WTC11 (cell line): ENCODE measurements at regions not wholly inside any gene's neighbourhood (a gene's known extent, or its start where the extent isn't known, plus 50 kb on each side); places are given as distances from the start of the nearest gene placed in this dataset.

ENCODE experiments used
- ATAC-seq: fragments of 200-7000 bp; cut with Tn5 transposase; 2 replicates; pipeline ENCODE4 v1.10.0; 2021; ENCODE audit warnings: mild to moderate bottlenecking, moderate library complexity
- CTCF ChIA-PET: fragments of 300-600 bp; sonication (Branson Sonifier 250); formaldehyde crosslinking; loops from one replicate; lab custom pipeline; 2021; ENCODE audit warnings: antibody characterized with exemption; lab: Charles Lee
- POLR2A ChIA-PET: fragments of 350-600 bp; sonication (Branson Sonifier 250); formaldehyde crosslinking; loops from one replicate; lab custom pipeline; 2021; ENCODE audit warnings: antibody characterized with exemption; lab: Charles Lee
- DNase-seq: peaks from one replicate; pipeline ENCODE4 v3.0.0; 2021; ENCODE audit warnings: low spot score
- H3K27ac Mint-ChIP-seq: 2 replicates; pipeline ENCODE4 v1.8.0; 2021; ENCODE audit warnings: mixed read lengths
- H3K27me3 Mint-ChIP-seq: 2 replicates; pipeline ENCODE4 v1.8.0; 2021; ENCODE audit warnings: low read depth, mild to moderate bottlenecking, moderate library complexity, mixed read lengths
- H3K36me3 Mint-ChIP-seq: 2 replicates; pipeline ENCODE4 v1.8.0; 2021; ENCODE audit warnings: mixed read lengths
- H3K4me1 Mint-ChIP-seq: 2 replicates; pipeline ENCODE4 v1.8.0; 2022; ENCODE audit warnings: mixed read lengths
- H3K4me3 Mint-ChIP-seq: 2 replicates; pipeline ENCODE4 v1.8.0; 2021; ENCODE audit warnings: mild to moderate bottlenecking, moderate library complexity, mixed read lengths
- H3K9me3 Mint-ChIP-seq: 2 replicates; pipeline ENCODE4 v1.8.0; 2021; ENCODE audit warnings: mixed read lengths
- ELF4 ChIP-seq: sonication (generic); formaldehyde crosslinking; IDR thresholded peaks from 2 replicates; pipeline ENCODE4 v1.8.1; 2022; ENCODE audit warnings: low read depth, mild to moderate bottlenecking, moderate library complexity, missing genetic modification reagents
- FOXK1 ChIP-seq: sonication (generic); formaldehyde crosslinking; IDR thresholded peaks from 2 replicates; pipeline ENCODE4 v1.8.0; 2022; ENCODE audit warnings: mild to moderate bottlenecking, moderate library complexity, missing genetic modification reagents
- HMGA2 ChIP-seq: fragments of 250-450 bp; sonication (Bioruptor Pico); IDR thresholded peaks from 2 replicates; pipeline ENCODE4 v1.4.0; 2021; ENCODE audit warnings: mild to moderate bottlenecking, moderate library complexity
- JUN ChIP-seq: sonication (generic); formaldehyde crosslinking; IDR thresholded peaks from 2 replicates; pipeline ENCODE4 v1.8.0; 2023; ENCODE audit warnings: mild to moderate bottlenecking, missing genetic modification reagents
- SOX15 ChIP-seq: fragments of 250-450 bp; sonication (Bioruptor Pico); IDR thresholded peaks from 2 replicates; pipeline ENCODE4 v1.9.0; 2021; ENCODE audit warnings: mild to moderate bottlenecking
- SP1 ChIP-seq: sonication (generic); formaldehyde crosslinking; conservative IDR thresholded peaks from 2 replicates; pipeline ENCODE4 v1.8.1; 2022; ENCODE audit warnings: missing genetic modification reagents
- ZNF317 ChIP-seq: sonication (generic); formaldehyde crosslinking; IDR thresholded peaks from 2 replicates; pipeline ENCODE4 v1.8.1; 2023; ENCODE audit warnings: low read depth, mild to moderate bottlenecking, moderate library complexity, missing genetic modification reagents, borderline replicate concordance
- ZNF416 ChIP-seq: fragments of 250-450 bp; sonication (Bioruptor Pico); IDR thresholded peaks from 2 replicates; pipeline ENCODE4 v1.9.0; 2021; ENCODE audit warnings: mild to moderate bottlenecking, inconsistent platforms
- ZNF423 ChIP-seq: fragments of 250-450 bp; sonication (Bioruptor Pico); IDR thresholded peaks from 2 replicates; pipeline ENCODE4 v2.1.2; 2022; ENCODE audit warnings: mild to moderate bottlenecking, moderate library complexity
- TF ChIP-seq, protein P1 (sequence below): sonication (generic); formaldehyde crosslinking; IDR thresholded peaks from 2 replicates; pipeline ENCODE4 v1.8.0; 2023; ENCODE audit warnings: mild to moderate bottlenecking, missing genetic modification reagents
- TF ChIP-seq, protein P2 (sequence below): sonication (generic); formaldehyde crosslinking; conservative IDR thresholded peaks from 2 replicates; pipeline ENCODE4 v1.8.1; 2022; ENCODE audit warnings: mild to moderate bottlenecking, missing genetic modification reagents
- TF ChIP-seq, protein P3 (sequence below): sonication (generic); formaldehyde crosslinking; IDR thresholded peaks from 2 replicates; pipeline ENCODE4 v1.8.0; 2022; ENCODE audit warnings: mild to moderate bottlenecking, missing genetic modification reagents
- TF ChIP-seq, protein P4 (sequence below): fragments of 250-450 bp; sonication (Bioruptor Pico); IDR thresholded peaks from 2 replicates; pipeline ENCODE4 v1.9.0; 2021; ENCODE audit warnings: moderate library complexity, mild to moderate bottlenecking, inconsistent platforms, borderline replicate concordance
- TF ChIP-seq, protein P5 (sequence below): fragments of 250-450 bp; sonication (Bioruptor Pico); IDR thresholded peaks from 2 replicates; pipeline ENCODE4 v1.9.0; 2021; ENCODE audit warnings: mild to moderate bottlenecking, borderline replicate concordance
- TF ChIP-seq, protein P6 (sequence below): sonication (generic); formaldehyde crosslinking; IDR thresholded peaks from 2 replicates; pipeline ENCODE4 v1.8.1; 2022; ENCODE audit warnings: mild to moderate bottlenecking, moderate library complexity, missing genetic modification reagents
- TF ChIP-seq, protein P7 (sequence below): fragments of 250-450 bp; sonication (Bioruptor Pico); conservative IDR thresholded peaks from 2 replicates; pipeline ENCODE4 v1.9.0; 2021; ENCODE audit warnings: mild to moderate bottlenecking

DNA sequence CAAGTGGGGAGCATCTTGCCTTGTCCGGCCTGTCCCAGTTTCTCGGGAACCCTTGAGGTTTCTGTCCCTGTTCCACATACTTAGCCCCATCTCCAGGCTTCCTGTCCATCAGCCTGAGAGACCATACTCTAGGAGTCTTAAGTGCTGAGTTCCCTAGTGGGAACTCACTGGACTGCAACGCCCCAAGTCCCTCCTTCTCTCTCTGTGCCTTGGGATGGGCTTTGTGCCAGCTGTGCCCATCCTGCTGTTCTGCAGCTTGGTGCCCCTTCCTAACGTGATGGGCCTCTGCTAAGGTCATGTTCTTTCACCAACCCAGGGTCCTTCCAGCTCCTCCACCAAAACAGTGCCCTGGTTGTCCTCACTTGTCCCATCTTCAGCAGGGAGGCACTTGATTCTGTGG lies 222.3 kb upstream of the ANKRD55 start:
- POLR2A ChIA-PET = no interaction called here
- TF ChIP-seq HMGA2 (CRISPR knock-in tag) = no peak
- no peak overlapping the region for H3K27ac Mint-ChIP-seq
- H3K27me3 Mint-ChIP-seq = no peaks in the 10 kb centered on the region
- no peak overlapping the region for H3K4me3 Mint-ChIP-seq
- peaks cover 27% of the 10 kb centered on the region for H3K4me1 Mint-ChIP-seq
- H3K9me3 Mint-ChIP-seq = no peaks in the 10 kb centered on the region
- CTCF ChIA-PET = interaction anchor here (0.5 kb wide), 1 partner anchor 399 kb away, joined by 3 read pairs; no protein-coding TSS in a partner anchor
- ATAC-seq = no peak
- no peaks in the 10 kb centered on the region for H3K36me3 Mint-ChIP-seq
- DNase-seq = no peak

DNA sequence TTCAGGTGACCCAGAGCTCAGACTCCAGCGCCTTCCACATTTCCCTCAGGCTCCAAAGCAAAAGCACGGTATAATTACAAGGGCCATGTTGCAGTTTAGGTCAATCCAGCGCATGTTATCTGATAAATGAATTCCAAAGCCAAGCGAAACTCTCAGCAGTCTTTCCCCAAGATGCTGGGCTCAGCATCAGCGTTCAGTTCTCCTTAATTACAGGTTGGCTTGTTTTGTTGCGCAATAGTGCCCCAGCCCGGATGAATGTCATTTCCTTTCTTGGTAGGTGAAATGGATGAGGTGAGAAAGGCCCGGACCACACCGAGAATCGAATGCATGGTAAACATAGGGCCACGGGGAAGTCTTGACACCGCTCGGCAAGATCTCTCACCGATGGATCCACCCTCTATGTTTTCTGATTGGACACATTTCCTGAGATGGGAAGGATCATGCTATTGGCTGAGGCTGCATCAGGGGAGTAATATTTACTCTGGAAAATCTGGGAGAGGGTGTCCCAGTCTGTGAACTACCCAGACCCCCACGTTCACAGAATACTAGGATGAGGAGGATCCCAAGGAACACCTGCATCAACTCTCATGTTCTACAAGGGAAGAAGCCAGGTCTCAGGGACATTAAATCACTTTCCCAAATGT lies 221.2 kb upstream of the ANKRD55 start:
- CTCF ChIA-PET = no interaction called here
- H3K9me3 Mint-ChIP-seq = no peaks in the 10 kb centered on the region

More for the DNA sequence above, 221.2 kb upstream of the ANKRD55 start:
- Mint-ChIP-seq H3K36me3 (no peaks in the 10 kb centered on the region), H3K27ac (no peak overlapping the region), H3K27me3 (no peaks in the 10 kb centered on the region)
- ATAC-seq = no peak
- TF ChIP-seq, protein P1, sequence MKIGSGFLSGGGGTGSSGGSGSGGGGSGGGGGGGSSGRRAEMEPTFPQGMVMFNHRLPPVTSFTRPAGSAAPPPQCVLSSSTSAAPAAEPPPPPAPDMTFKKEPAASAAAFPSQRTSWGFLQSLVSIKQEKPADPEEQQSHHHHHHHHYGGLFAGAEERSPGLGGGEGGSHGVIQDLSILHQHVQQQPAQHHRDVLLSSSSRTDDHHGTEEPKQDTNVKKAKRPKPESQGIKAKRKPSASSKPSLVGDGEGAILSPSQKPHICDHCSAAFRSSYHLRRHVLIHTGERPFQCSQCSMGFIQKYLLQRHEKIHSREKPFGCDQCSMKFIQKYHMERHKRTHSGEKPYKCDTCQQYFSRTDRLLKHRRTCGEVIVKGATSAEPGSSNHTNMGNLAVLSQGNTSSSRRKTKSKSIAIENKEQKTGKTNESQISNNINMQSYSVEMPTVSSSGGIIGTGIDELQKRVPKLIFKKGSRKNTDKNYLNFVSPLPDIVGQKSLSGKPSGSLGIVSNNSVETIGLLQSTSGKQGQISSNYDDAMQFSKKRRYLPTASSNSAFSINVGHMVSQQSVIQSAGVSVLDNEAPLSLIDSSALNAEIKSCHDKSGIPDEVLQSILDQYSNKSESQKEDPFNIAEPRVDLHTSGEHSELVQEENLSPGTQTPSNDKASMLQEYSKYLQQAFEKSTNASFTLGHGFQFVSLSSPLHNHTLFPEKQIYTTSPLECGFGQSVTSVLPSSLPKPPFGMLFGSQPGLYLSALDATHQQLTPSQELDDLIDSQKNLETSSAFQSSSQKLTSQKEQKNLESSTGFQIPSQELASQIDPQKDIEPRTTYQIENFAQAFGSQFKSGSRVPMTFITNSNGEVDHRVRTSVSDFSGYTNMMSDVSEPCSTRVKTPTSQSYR = no peak
- TF ChIP-seq ELF4 (CRISPR knock-in tag) (no peak), ZNF423 (CRISPR knock-in tag) (no peak), FOXK1 (CRISPR knock-in tag) (no peak), SP1 (CRISPR knock-in tag) (no peak), JUN (CRISPR knock-in tag) (no peak), SOX15 (CRISPR knock-in tag) (no peak), ZNF416 (no peak), ZNF317 (CRISPR knock-in tag) (no peak)
- TF ChIP-seq, protein P2, sequence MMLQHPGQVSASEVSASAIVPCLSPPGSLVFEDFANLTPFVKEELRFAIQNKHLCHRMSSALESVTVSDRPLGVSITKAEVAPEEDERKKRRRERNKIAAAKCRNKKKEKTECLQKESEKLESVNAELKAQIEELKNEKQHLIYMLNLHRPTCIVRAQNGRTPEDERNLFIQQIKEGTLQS (CRISPR knock-in tag) = no peak
- TF ChIP-seq, protein P3, sequence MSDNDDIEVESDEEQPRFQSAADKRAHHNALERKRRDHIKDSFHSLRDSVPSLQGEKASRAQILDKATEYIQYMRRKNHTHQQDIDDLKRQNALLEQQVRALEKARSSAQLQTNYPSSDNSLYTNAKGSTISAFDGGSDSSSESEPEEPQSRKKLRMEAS (CRISPR knock-in tag) = no peak
- TF ChIP-seq, protein P4, sequence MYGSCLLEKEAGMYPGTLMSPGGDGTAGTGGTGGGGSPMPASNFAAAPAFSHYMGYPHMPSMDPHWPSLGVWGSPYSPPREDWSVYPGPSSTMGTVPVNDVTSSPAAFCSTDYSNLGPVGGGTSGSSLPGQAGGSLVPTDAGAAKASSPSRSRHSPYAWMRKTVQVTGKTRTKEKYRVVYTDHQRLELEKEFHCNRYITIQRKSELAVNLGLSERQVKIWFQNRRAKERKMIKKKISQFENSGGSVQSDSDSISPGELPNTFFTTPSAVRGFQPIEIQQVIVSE (CRISPR knock-in tag) = no peak
- TF ChIP-seq, protein P5, sequence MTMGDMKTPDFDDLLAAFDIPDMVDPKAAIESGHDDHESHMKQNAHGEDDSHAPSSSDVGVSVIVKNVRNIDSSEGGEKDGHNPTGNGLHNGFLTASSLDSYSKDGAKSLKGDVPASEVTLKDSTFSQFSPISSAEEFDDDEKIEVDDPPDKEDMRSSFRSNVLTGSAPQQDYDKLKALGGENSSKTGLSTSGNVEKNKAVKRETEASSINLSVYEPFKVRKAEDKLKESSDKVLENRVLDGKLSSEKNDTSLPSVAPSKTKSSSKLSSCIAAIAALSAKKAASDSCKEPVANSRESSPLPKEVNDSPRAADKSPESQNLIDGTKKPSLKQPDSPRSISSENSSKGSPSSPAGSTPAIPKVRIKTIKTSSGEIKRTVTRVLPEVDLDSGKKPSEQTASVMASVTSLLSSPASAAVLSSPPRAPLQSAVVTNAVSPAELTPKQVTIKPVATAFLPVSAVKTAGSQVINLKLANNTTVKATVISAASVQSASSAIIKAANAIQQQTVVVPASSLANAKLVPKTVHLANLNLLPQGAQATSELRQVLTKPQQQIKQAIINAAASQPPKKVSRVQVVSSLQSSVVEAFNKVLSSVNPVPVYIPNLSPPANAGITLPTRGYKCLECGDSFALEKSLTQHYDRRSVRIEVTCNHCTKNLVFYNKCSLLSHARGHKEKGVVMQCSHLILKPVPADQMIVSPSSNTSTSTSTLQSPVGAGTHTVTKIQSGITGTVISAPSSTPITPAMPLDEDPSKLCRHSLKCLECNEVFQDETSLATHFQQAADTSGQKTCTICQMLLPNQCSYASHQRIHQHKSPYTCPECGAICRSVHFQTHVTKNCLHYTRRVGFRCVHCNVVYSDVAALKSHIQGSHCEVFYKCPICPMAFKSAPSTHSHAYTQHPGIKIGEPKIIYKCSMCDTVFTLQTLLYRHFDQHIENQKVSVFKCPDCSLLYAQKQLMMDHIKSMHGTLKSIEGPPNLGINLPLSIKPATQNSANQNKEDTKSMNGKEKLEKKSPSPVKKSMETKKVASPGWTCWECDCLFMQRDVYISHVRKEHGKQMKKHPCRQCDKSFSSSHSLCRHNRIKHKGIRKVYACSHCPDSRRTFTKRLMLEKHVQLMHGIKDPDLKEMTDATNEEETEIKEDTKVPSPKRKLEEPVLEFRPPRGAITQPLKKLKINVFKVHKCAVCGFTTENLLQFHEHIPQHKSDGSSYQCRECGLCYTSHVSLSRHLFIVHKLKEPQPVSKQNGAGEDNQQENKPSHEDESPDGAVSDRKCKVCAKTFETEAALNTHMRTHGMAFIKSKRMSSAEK (CRISPR knock-in tag) = no peak
- TF ChIP-seq, protein P6, sequence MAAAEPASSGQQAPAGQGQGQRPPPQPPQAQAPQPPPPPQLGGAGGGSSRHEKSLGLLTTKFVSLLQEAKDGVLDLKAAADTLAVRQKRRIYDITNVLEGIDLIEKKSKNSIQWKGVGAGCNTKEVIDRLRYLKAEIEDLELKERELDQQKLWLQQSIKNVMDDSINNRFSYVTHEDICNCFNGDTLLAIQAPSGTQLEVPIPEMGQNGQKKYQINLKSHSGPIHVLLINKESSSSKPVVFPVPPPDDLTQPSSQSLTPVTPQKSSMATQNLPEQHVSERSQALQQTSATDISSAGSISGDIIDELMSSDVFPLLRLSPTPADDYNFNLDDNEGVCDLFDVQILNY (CRISPR knock-in tag) = no peak
- TF ChIP-seq, protein P7, sequence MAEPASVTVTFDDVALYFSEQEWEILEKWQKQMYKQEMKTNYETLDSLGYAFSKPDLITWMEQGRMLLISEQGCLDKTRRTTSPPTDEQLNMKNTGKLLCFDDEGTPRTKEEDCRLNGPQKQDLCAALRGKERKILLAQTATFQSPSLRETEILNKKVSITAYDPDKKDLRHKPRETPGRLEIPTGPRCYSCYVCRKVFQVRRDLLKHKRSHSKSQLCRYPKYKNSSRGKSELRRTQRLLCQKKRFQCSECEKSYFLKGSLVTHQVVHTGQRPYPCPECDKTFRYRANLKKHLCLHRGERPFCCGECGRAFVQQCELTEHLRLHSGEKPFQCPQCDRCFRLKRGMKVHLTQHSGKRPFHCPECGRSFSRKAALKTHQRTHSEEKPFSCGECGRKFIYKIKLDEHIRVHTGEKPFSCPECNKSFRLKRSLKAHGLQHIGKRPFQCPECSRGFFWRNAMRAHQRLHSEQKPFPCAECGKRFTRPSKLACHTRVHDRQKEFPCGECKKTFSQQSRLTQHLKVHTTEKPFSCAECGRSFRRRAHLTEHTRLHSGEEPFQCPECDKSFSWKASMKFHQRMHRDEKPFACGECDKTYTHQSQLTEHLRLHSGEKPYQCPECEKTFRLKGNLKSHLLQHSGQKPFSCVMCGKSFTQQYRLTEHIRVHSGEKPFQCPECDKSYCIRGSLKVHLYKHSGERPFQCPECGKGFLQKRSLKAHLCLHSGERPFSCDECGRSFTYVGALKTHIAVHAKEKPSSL (CRISPR knock-in tag) = no peak
- TF ChIP-seq, all 79 proteins: peak for 0
- H3K4me3 Mint-ChIP-seq = no peak overlapping the region
- POLR2A ChIA-PET = no interaction called here
- H3K4me1 Mint-ChIP-seq = peaks cover 16% of the 10 kb centered on the region
- no peak for DNase-seq
